ENCODE measurements at regions not wholly inside any gene's neighbourhood (a gene's known extent, or its start where the extent isn't known, plus 50 kb on each side); places are given as distances from the start of the nearest gene placed in this dataset.

GRCh38 chr1:4108758-4109627 is 208.9 kb upstream of the C1orf174 start:
- Histone ChIP-seq H3K4me1 (no peaks in the 10 kb centered on the region), H3K27me3 (no peaks in the 10 kb centered on the region), H3K27ac (no peak overlapping the region), H3K9me3 (no peaks in the 10 kb centered on the region), H3K4me3 (no peak overlapping the region), H3K36me3 (ENCODE audit: low read depth, missing control alignments) (no peaks in the 10 kb centered on the region)
- TF ChIP-seq POLR2A (IDR thresholded peaks at IDR 0.05) = no peak
- TF ChIP-seq, protein P1, sequence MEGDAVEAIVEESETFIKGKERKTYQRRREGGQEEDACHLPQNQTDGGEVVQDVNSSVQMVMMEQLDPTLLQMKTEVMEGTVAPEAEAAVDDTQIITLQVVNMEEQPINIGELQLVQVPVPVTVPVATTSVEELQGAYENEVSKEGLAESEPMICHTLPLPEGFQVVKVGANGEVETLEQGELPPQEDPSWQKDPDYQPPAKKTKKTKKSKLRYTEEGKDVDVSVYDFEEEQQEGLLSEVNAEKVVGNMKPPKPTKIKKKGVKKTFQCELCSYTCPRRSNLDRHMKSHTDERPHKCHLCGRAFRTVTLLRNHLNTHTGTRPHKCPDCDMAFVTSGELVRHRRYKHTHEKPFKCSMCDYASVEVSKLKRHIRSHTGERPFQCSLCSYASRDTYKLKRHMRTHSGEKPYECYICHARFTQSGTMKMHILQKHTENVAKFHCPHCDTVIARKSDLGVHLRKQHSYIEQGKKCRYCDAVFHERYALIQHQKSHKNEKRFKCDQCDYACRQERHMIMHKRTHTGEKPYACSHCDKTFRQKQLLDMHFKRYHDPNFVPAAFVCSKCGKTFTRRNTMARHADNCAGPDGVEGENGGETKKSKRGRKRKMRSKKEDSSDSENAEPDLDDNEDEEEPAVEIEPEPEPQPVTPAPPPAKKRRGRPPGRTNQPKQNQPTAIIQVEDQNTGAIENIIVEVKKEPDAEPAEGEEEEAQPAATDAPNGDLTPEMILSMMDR (IDR thresholded peaks at IDR 0.05) = no peak
- DNase-seq = no peak
- intact Hi-C loops (cut with DNase I; ENCODE audit: low total_unique reads) = no loop called here
- 45 to 55% methylated on average over 24 to 29 of the region's 29 CpGs for WGBS, 2 donors

- intact Hi-C loops (cut with DNase I; ENCODE audit: low total_unique reads) = no loop called here
- Histone ChIP-seq H3K4me1 (no peaks in the 10 kb centered on the region), H3K4me3 (no peak overlapping the region), H3K27ac (no peak overlapping the region), H3K27me3 (no peaks in the 10 kb centered on the region), H3K36me3 (ENCODE audit: low read depth, missing control alignments) (no peaks in the 10 kb centered on the region), H3K9me3 (no peaks in the 10 kb centered on the region)
- TF ChIP-seq, protein P1 (IDR thresholded peaks at IDR 0.05) = no peak
- TF ChIP-seq POLR2A (IDR thresholded peaks at IDR 0.05) = no peak
- no peak for DNase-seq
- 79 to 96% methylated on average over 4 to 10 of the region's 10 CpGs for WGBS, 2 donors
Measured at GRCh38 chr1:4109628-4109940, 209.5 kb upstream of the C1orf174 start.

DNA sequence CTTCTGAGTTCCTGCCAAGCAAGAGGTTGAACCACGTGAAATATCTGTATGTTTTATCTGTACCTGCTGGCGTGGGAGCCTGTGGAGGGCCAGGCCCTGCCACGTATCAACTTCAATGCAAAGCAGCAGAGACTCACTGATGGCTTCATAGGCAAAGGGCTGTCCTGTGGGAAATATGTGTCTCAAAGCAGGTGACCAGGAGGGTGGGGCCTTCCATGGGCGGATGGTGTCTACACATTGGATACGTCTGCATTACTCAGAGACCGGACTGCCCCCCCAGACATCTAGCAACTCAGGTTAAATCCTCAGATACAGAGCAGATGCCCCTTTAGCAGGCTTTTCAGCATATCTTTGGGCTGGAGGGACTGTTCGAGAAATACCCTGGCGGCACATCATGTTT is 210.8 kb upstream of the C1orf174 start:
- TF ChIP-seq POLR2A (IDR thresholded peaks at IDR 0.05) = no peak
- TF ChIP-seq, protein P1 (IDR thresholded peaks at IDR 0.05) = no peak
- intact Hi-C loops (cut with DNase I; ENCODE audit: low total_unique reads) = no loop called here

GRCh38 chr1:4113897-4114296 is 213.8 kb upstream of the C1orf174 start:
- intact Hi-C loops (cut with DNase I; ENCODE audit: low total_unique reads) = no loop called here
- no peak overlapping the region for H3K27ac ChIP-seq
- DNase-seq = no peak
- TF ChIP-seq, protein P1 (IDR thresholded peaks at IDR 0.05) = no peak
- TF ChIP-seq POLR2A (IDR thresholded peaks at IDR 0.05) = no peak
- no peaks in the 10 kb centered on the region for H3K36me3 ChIP-seq (ENCODE audit: low read depth, missing control alignments)
- H3K9me3 ChIP-seq = no peaks in the 10 kb centered on the region
- H3K27me3 ChIP-seq = no peaks in the 10 kb centered on the region
- 95 to 97% methylated on average over 2 of the region's 2 CpGs for WGBS, 2 donors
- no peak overlapping the region for H3K4me3 ChIP-seq
- H3K4me1 ChIP-seq = no peaks in the 10 kb centered on the region

More for the DNA sequence above, 210.8 kb upstream of the C1orf174 start:
- Histone ChIP-seq H3K27ac (no peak overlapping the region), H3K4me1 (no peaks in the 10 kb centered on the region), H3K27me3 (no peaks in the 10 kb centered on the region), H3K4me3 (no peak overlapping the region), H3K36me3 (ENCODE audit: low read depth, missing control alignments) (no peaks in the 10 kb centered on the region), H3K9me3 (no peaks in the 10 kb centered on the region)
- WGBS, 2 donors = 81 to 93% methylated on average over 6 to 8 of the region's 8 CpGs
- no peak for DNase-seq
